HepG2 (cell line): ENCODE measurements at regions not wholly inside any gene's neighbourhood (a gene's known extent, or its start where the extent isn't known, plus 50 kb on each side); places are given as distances from the start of the nearest gene placed in this dataset.
A peak's percentile ranks its signal among the peaks of the same experiment; 100 is the strongest.

Experiments
- CCAR2 ChIP-seq: fragments of 200-400 bp; formaldehyde crosslinking; optimal IDR thresholded peaks from 2 replicates; pipeline ENCODE3; 2018; ENCODE audit warnings: low read depth, mild to moderate bottlenecking, low read length, moderate library complexity
- CEBPG ChIP-seq: IDR thresholded peaks from 2 replicates; pipeline ENCODE4 v1.6.1; 2016
- GABPB1 ChIP-seq: IDR thresholded peaks from 2 replicates; pipeline ENCODE4 v1.6.1; 2016; ENCODE audit warnings: mild to moderate bottlenecking, missing genetic modification reagents, moderate library complexity, missing compliant biosample characterization
- HNF4A ChIP-seq: sonication (generic); formaldehyde crosslinking; IDR thresholded peaks from 2 replicates; pipeline ENCODE4 v1.4.0; 2020; ENCODE audit warnings: missing genetic modification reagents
- HNF4G ChIP-seq, 2 experiments: sonication (generic) in 1 of 2; formaldehyde crosslinking in 1 of 2; IDR thresholded peaks; 2 replicates each; pipeline versions ENCODE4 v1.4.0 to v1.6.1; 2011 to 2020; ENCODE audit warnings: borderline replicate concordance in 2 of 2, low read depth in 2 of 2, mild to moderate bottlenecking in 2 of 2, low read length in 1 of 2, missing genetic modification reagents in 1 of 2, moderate library complexity in 1 of 2
- KLF15 ChIP-seq: sonication (generic); formaldehyde crosslinking; IDR thresholded peaks from 2 replicates; pipeline ENCODE4 v1.8.1; 2023; ENCODE audit warnings: borderline replicate concordance, mild to moderate bottlenecking, inconsistent platforms, missing genetic modification reagents, mixed read lengths
- MAFF ChIP-seq: IDR thresholded peaks from 2 replicates; pipeline ENCODE4 v1.6.1; 2011; ENCODE audit warnings: low read depth, low read length, improper control_type of control experiment
- NFE2 ChIP-seq: sonication (generic); formaldehyde crosslinking; IDR thresholded peaks from 2 replicates; pipeline ENCODE4 v1.4.0; 2020; ENCODE audit warnings: missing genetic modification reagents
- NR3C1 ChIP-seq: sonication (generic); formaldehyde crosslinking; IDR thresholded peaks from 2 replicates; pipeline ENCODE4 v1.4.0; 2020; ENCODE audit warnings: missing genetic modification reagents
- PATZ1 ChIP-seq: sonication (generic); formaldehyde crosslinking; IDR thresholded peaks from 2 replicates; pipeline ENCODE4 v1.4.0; 2020; ENCODE audit warnings: missing genetic modification reagents
- TEAD3 ChIP-seq: optimal IDR thresholded peaks from 2 replicates; pipeline ENCODE3; 2016; ENCODE audit warnings: borderline replicate concordance
- TMF1 ChIP-seq: sonication (generic); formaldehyde crosslinking; IDR thresholded peaks from 2 replicates; pipeline ENCODE4 v1.8.1; 2022; ENCODE audit warnings: low read depth, missing genetic modification reagents
- XBP1 ChIP-seq: sonication (generic); formaldehyde crosslinking; IDR thresholded peaks from 2 replicates; pipeline ENCODE4 v1.5.0; 2020; ENCODE audit warnings: missing genetic modification reagents
- ZMYM2 ChIP-seq: sonication (generic); formaldehyde crosslinking; IDR thresholded peaks from 2 replicates; pipeline ENCODE4 v1.8.0; 2022; ENCODE audit warnings: mild to moderate bottlenecking, missing genetic modification reagents
- ZNF234 ChIP-seq: sonication (generic); formaldehyde crosslinking; conservative IDR thresholded peaks from 2 replicates; pipeline ENCODE4 v1.5.1; 2020; ENCODE audit warnings: mild to moderate bottlenecking, missing genetic modification reagents
- ZNF281 ChIP-seq: sonication (generic); formaldehyde crosslinking; IDR thresholded peaks from 2 replicates; pipeline ENCODE4 v1.4.0; 2020; ENCODE audit warnings: missing genetic modification reagents, borderline replicate concordance
- ZNF326 ChIP-seq: sonication (generic); formaldehyde crosslinking; IDR thresholded peaks from 2 replicates; pipeline ENCODE4 v1.4.0; 2020; ENCODE audit warnings: missing genetic modification reagents, borderline replicate concordance
- ZNF331 ChIP-seq: sonication (generic); formaldehyde crosslinking; IDR thresholded peaks from 2 replicates; pipeline ENCODE4 v1.4.0; 2020; ENCODE audit warnings: missing genetic modification reagents
- ZNF557 ChIP-seq: sonication (generic); formaldehyde crosslinking; IDR thresholded peaks from 2 replicates; pipeline ENCODE4 v1.4.0; 2020; ENCODE audit warnings: missing genetic modification reagents
- ZNF768 ChIP-seq: sonication (generic); formaldehyde crosslinking; IDR thresholded peaks from 2 replicates; pipeline ENCODE4 v1.4.0; 2020; ENCODE audit warnings: missing genetic modification reagents
- TF ChIP-seq, protein P1 (sequence below): IDR thresholded peaks from 2 replicates; pipeline ENCODE4 v1.6.1; 2016; ENCODE audit warnings: mild to moderate bottlenecking
- TF ChIP-seq, protein P2 (sequence below): sonication (generic); formaldehyde crosslinking; IDR thresholded peaks from 2 replicates; pipeline ENCODE4 v1.4.0; 2020; ENCODE audit warnings: mild to moderate bottlenecking, missing genetic modification reagents
- TF ChIP-seq, protein P3 (sequence below): sonication (generic); formaldehyde crosslinking; IDR thresholded peaks from 2 replicates; pipeline ENCODE4 v1.8.1; 2023; ENCODE audit warnings: mild to moderate bottlenecking, missing genetic modification reagents

DNA sequence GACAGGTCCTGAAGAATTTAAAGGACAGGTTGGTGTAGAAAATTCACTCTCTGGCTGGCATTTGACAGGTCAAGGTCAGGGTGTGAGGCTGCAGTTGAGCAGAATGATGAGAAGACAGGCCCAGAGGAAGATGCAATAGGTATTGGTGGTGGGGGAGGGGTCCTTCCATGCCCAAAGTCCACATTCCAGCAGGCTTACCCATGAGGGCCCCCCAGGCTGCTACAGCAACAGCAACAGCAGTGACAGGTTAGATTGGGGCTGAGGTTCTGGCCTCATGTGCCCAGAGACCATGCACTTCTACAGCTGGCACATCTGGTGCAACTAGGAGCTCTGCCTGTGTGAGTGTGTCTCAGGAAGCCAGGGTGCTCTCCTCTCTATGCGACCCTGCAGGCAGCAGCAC, 223.5 kb upstream of the GHITM start (continued):
- TF ChIP-seq ZNF281 (peak; percentile 89), XBP1 (CRISPR knock-in tag) (no peak), NR3C1 (CRISPR knock-in tag) (no peak), GABPB1 (CRISPR knock-in tag) (no peak), ZNF331 (no peak), TMF1 (CRISPR knock-in tag) (no peak), KLF15 (CRISPR knock-in tag) (no peak), CEBPG (CRISPR knock-in tag) (no peak), ZNF234 (CRISPR knock-in tag) (no peak), HNF4G (IDR thresholded peaks at IDR 0.05; ENCODE audit: borderline replicate concordance, low read depth, low read length) (peak; percentile 13; the same call in 1 of the 2 replicates), HNF4G (CRISPR knock-in tag; IDR thresholded peaks at IDR 0.05; ENCODE audit: borderline replicate concordance, low read depth) (no peak), CCAR2 (no peak), NFE2 (CRISPR knock-in tag) (no peak), MAFF (no peak), HNF4A (CRISPR knock-in tag) (peak; percentile 79), ZMYM2 (no peak), PATZ1 (peak; percentile 81), ZNF326 (CRISPR knock-in tag) (no peak), ZNF557 (no peak), TEAD3 (peak; percentile 55), ZNF768 (CRISPR knock-in tag) (no peak)
- TF ChIP-seq, protein P1, sequence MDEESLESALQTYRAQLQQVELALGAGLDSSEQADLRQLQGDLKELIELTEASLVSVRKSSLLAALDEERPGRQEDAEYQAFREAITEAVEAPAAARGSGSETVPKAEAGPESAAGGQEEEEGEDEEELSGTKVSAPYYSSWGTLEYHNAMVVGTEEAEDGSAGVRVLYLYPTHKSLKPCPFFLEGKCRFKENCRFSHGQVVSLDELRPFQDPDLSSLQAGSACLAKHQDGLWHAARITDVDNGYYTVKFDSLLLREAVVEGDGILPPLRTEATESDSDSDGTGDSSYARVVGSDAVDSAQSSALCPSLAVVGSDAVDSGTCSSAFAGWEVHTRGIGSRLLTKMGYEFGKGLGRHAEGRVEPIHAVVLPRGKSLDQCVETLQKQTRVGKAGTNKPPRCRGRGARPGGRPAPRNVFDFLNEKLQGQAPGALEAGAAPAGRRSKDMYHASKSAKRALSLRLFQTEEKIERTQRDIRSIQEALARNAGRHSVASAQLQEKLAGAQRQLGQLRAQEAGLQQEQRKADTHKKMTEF (CRISPR knock-in tag) = no peak
- TF ChIP-seq, protein P2, sequence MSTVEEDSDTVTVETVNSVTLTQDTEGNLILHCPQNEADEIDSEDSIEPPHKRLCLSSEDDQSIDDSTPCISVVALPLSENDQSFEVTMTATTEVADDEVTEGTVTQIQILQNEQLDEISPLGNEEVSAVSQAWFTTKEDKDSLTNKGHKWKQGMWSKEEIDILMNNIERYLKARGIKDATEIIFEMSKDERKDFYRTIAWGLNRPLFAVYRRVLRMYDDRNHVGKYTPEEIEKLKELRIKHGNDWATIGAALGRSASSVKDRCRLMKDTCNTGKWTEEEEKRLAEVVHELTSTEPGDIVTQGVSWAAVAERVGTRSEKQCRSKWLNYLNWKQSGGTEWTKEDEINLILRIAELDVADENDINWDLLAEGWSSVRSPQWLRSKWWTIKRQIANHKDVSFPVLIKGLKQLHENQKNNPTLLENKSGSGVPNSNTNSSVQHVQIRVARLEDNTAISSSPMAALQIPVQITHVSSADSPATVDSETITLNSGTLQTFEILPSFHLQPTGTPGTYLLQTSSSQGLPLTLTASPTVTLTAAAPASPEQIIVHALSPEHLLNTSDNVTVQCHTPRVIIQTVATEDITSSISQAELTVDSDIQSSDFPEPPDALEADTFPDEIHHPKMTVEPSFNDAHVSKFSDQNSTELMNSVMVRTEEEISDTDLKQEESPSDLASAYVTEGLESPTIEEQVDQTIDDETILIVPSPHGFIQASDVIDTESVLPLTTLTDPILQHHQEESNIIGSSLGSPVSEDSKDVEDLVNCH (CRISPR knock-in tag) = no peak
- TF ChIP-seq, protein P3, sequence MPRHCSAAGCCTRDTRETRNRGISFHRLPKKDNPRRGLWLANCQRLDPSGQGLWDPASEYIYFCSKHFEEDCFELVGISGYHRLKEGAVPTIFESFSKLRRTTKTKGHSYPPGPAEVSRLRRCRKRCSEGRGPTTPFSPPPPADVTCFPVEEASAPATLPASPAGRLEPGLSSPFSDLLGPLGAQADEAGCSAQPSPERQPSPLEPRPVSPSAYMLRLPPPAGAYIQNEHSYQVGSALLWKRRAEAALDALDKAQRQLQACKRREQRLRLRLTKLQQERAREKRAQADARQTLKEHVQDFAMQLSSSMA (CRISPR knock-in tag) = no peak
